ENCODE measurements at regions not wholly inside any gene's neighbourhood (a gene's known extent, or its start where the extent isn't known, plus 50 kb on each side); places are given as distances from the start of the nearest gene placed in this dataset.

- TF ChIP-seq EZH2 (IDR thresholded peaks at IDR 0.05; ENCODE audit: borderline replicate concordance, low read depth, low read length, severe bottlenecking) = no peak
- TF ChIP-seq MAX (IDR thresholded peaks at IDR 0.05; ENCODE audit: insufficient read depth, insufficient read length) = no peak
- TF ChIP-seq GATA2 (IDR thresholded peaks at IDR 0.05; ENCODE audit: insufficient read depth, insufficient read length, low read depth, low read length) = no peak
- no peak for TF ChIP-seq MYC (IDR thresholded peaks at IDR 0.05; ENCODE audit: low read depth, low read length)
- TF ChIP-seq CTCF (IDR thresholded peaks at IDR 0.05; ENCODE audit: extremely low read depth in 1 of 2, insufficient read depth in 1 of 2, low read depth in 1 of 2, low read length in 2 of 2) = no peak
- TF ChIP-seq FOS (IDR thresholded peaks at IDR 0.05; ENCODE audit: borderline replicate concordance, insufficient read depth, low read length) = no peak
- no peak for TF ChIP-seq POLR2AphosphoS5 (IDR thresholded peaks at IDR 0.05; ENCODE audit: insufficient read depth, low read depth, low read length)
- no peak for TF ChIP-seq POLR2A (IDR thresholded peaks at IDR 0.05; ENCODE audit: low read depth, low read length)
- no peak for TF ChIP-seq JUN (IDR thresholded peaks at IDR 0.05; ENCODE audit: borderline replicate concordance, insufficient read depth, insufficient read length, low read depth)
- intact Hi-C loops (cut with micrococcal nuclease) = no loop called here
- DNase-seq (ENCODE audit: low read depth, low spot score) (no peak), FAIRE-seq (no peak)
- H3K36me3 ChIP-seq (ENCODE audit: control insufficient read depth in 2 of 2, extremely low read depth in 1 of 2, insufficient read depth in 2 of 2, low read length in 2 of 2) = no peaks in the 10 kb centered on the region
- ChIA-PET CTCF (interaction anchor here (2.2 kb wide), 1 partner anchor 57 kb away, joined by 6 read pairs; no protein-coding TSS in a partner anchor), POLR2A (no interaction called here)
- H3K9ac ChIP-seq (replicated peaks; ENCODE audit: extremely low read depth, insufficient read depth, low read length) = no peak overlapping the region
- H3K4me3 ChIP-seq (replicated peaks in 1 of 3; ENCODE audit: insufficient read depth in 1 of 3, low read depth in 1 of 3, low read length in 3 of 3) = no peak overlapping the region
- H3K4me2 ChIP-seq (ENCODE audit: insufficient read depth, low read length) = no peak overlapping the region
- no peaks in the 10 kb centered on the region for H4K20me1 ChIP-seq (replicated peaks; ENCODE audit: control insufficient read depth, extremely low read depth, insufficient read depth, low read length)
- no peaks in the 10 kb centered on the region for H3K27me3 ChIP-seq (ENCODE audit: control insufficient read depth in 2 of 2, insufficient read depth in 2 of 2, low read length in 2 of 2)
- no TSS peak for BruUV-seq (replicated peaks)
- H3K4me1 ChIP-seq (ENCODE audit: control insufficient read depth, extremely low read depth, insufficient read depth, low read length) = peaks cover 7% of the 10 kb centered on the region
- H3K27ac ChIP-seq (ENCODE audit: insufficient read depth, low read depth, low read length) = no peak overlapping the region
- dilution Hi-C loops (cut with MboI; ENCODE audit: extremely low pct_ligation_motif_present, low sequenced_read_pairs) = no loop called here
- no peaks in the 10 kb centered on the region for H3K79me2 ChIP-seq (ENCODE audit: control insufficient read depth, insufficient read depth, low read length)
- no peaks in the 10 kb centered on the region for H3K9me1 ChIP-seq (replicated peaks; ENCODE audit: control insufficient read depth, extremely low read depth, insufficient read depth, low read length)
- no peaks in the 10 kb centered on the region for H3K9me3 ChIP-seq (replicated peaks; ENCODE audit: control insufficient read depth, insufficient read depth, low read length)
- H2AFZ ChIP-seq (ENCODE audit: low read depth, low read length) = no peak overlapping the region
Observed at GRCh38 chr5:87126869-87127268, 140.8 kb upstream of the RASA1 start.
